Ovary (tissue), 7 donors: ENCODE measurements at regions not wholly inside any gene's neighbourhood (a gene's known extent, or its start where the extent isn't known, plus 50 kb on each side); places are given as distances from the start of the nearest gene placed in this dataset.

Experiments used
- DNase-seq, 5 donors: peaks; one replicate each; pipeline ENCODE4 v3.0.0-alpha.2; 2019 to 2020
- H3K27ac ChIP-seq, 2 donors: fragments of 200-600 bp; one replicate each; pipeline versions ENCODE4 v1.5.1 to v1.8.0; 2019 to 2022
- H3K27me3 ChIP-seq: fragments of 200-600 bp; one replicate; pipeline ENCODE4 v1.8.0; 2022
- H3K36me3 ChIP-seq: fragments of 200-600 bp; sonication (generic); one replicate; pipeline ENCODE4 v1.5.1; 2019
- H3K4me1 ChIP-seq: one replicate; pipeline ENCODE4 v1.8.1; 2013; ENCODE audit warnings: mild to moderate bottlenecking, moderate library complexity; ENCODE audit not compliant: insufficient read depth
- H3K4me3 ChIP-seq: fragments of 200-600 bp; sonication (generic); one replicate; pipeline ENCODE4 v1.5.1; 2017
- H3K9me3 ChIP-seq, 2 donors: fragments of 200-600 bp in 1 of 2; sonication (generic) in 1 of 2; one replicate each; pipeline versions ENCODE4 v1.5.1 to v1.8.1; 2013 to 2019; ENCODE audit warnings: mild to moderate bottlenecking in 1 of 2, moderate library complexity in 1 of 2
- CTCF ChIP-seq, 3 donors: fragments of 450-650 bp in 2 of 3; fragments of 200-600 bp in 1 of 3; IDR thresholded peaks; one replicate each; pipeline versions ENCODE4 v1.5.1 to v1.8.0; 2016 to 2022; ENCODE audit warnings: antibody characterized with exemption in 3 of 3, mild to moderate bottlenecking in 1 of 3
- EP300 ChIP-seq: sonication (generic); formaldehyde crosslinking; IDR thresholded peaks from one replicate; pipeline ENCODE4 v1.6.1; 2017; ENCODE audit warnings: antibody characterized with exemption
- POLR2A ChIP-seq: fragments of 450-650 bp; IDR thresholded peaks from one replicate; pipeline ENCODE4 v1.6.1; 2017; ENCODE audit warnings: antibody characterized with exemption, mild to moderate bottlenecking, moderate library complexity
- WGBS, 3 donors: extraction: QIAGEN DNeasy Blood & Tissue Kit in 1 of 3; methylation state at CpG; one replicate each; pipeline versions ENCODE4 v1.1.5 to v1.1.7; 2013 to 2017; 5-methylcytosine and 5-hydroxymethylcytosine counted together
- intact Hi-C, 4 donors: fragments of 100-400 bp; cut with DNase I; formaldehyde crosslinking; loops; one replicate each; pipeline versions ENCODE4 v1.11.0 to v1.15.1; 2022 to 2023
- donor health status: DM: no; HTN: no; CAD: no; lungs with moderate emphysema.
- donor health status: DM: no; HTN: no; CAD: no.
- donor health status: Bipolar disorder and iron deficiency.
- donor health status: DM: no; HTN: no; CAD: no.
- donor health status: DM: yes; HTN: yes; CAD: no.

- no peaks in the 10 kb centered on the region for H3K36me3 ChIP-seq
- H3K4me3 ChIP-seq = no peak overlapping the region
- H3K4me1 ChIP-seq = no peaks in the 10 kb centered on the region
- intact Hi-C loops = no loop called here
- WGBS, 3 donors = 75 to 81% (median 79%) methylated on average over 1 of the region's 1 CpG
- no peaks in the 10 kb centered on the region for H3K9me3 ChIP-seq
- no peak for DNase-seq
- no peak for TF ChIP-seq CTCF (IDR thresholded peaks at IDR 0.05)
- TF ChIP-seq EP300 = no peak
- H3K27ac ChIP-seq = no peak overlapping the region
- H3K27me3 ChIP-seq = no peaks in the 10 kb centered on the region
Measured at GRCh38 chr3:167012691-167013090, 367.4 kb downstream of the ZBBX start.

- H3K4me1 ChIP-seq = no peaks in the 10 kb centered on the region
- TF ChIP-seq POLR2A = no peak
- no peak for TF ChIP-seq EP300
- TF ChIP-seq CTCF (IDR thresholded peaks at IDR 0.05) = no peak
- no peaks in the 10 kb centered on the region for H3K27me3 ChIP-seq
- no peak overlapping the region for H3K4me3 ChIP-seq
- H3K27ac ChIP-seq = no peak overlapping the region
- intact Hi-C loops = no loop called here
- H3K36me3 ChIP-seq = no peaks in the 10 kb centered on the region
- no peaks in the 10 kb centered on the region for H3K9me3 ChIP-seq
- DNase-seq = no peak
Measured at GRCh38 chr3:167008791-167009190, 371.3 kb downstream of the ZBBX start.

GRCh38 chr3:167001374-167001773, 378.7 kb downstream of the ZBBX start:
- intact Hi-C loops = no loop called here

GRCh38 chr3:166993015-166993630, 387.0 kb downstream of the ZBBX start:
- Histone ChIP-seq H3K9me3 (no peaks in the 10 kb centered on the region), H3K36me3 (no peaks in the 10 kb centered on the region), H3K27me3 (no peaks in the 10 kb centered on the region), H3K4me3 (no peak overlapping the region), H3K4me1 (no peaks in the 10 kb centered on the region), H3K27ac (no peak overlapping the region)
- 62 to 67% (median 63%) methylated on average over 2 of the region's 2 CpGs for WGBS, 3 donors
- intact Hi-C loops = no loop called here
- TF ChIP-seq CTCF (IDR thresholded peaks at IDR 0.05) (no peak), POLR2A (no peak), EP300 (no peak)
- DNase-seq = no peak

More at GRCh38 chr3:167001374-167001773, 378.7 kb downstream of the ZBBX start:
- H3K27me3 ChIP-seq = no peaks in the 10 kb centered on the region
- H3K4me3 ChIP-seq = no peak overlapping the region
- TF ChIP-seq POLR2A (no peak), EP300 (no peak), CTCF (IDR thresholded peaks at IDR 0.05) (no peak)
- H3K9me3 ChIP-seq = no peaks in the 10 kb centered on the region
- no peaks in the 10 kb centered on the region for H3K4me1 ChIP-seq
- no peak overlapping the region for H3K27ac ChIP-seq
- H3K36me3 ChIP-seq = no peaks in the 10 kb centered on the region
- DNase-seq = no peak
- WGBS, 3 donors = 82 to 86% (median 85%) methylated on average over 4 of the region's 4 CpGs
